ENCODE measurements at regions not wholly inside any gene's neighbourhood (a gene's known extent, or its start where the extent isn't known, plus 50 kb on each side); places are given as distances from the start of the nearest gene placed in this dataset.

DNA sequence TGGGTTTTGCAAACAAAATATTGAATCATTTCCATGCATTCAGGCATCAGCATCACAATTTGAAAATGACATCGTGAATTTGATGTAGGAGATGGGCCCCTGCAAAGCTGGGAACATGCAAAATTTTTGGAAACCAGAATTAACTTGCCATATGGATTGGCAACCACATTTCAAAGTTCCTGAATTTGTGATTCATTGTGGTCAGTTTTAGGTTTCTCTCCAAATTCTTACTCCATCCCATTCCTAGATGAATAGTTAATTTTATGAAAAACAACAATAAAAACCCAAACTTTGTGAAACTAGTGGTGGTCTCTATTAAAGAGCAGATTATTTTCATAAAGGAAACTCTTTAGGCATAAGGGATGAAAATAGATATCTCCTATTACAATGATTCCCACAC is 107.8 kb upstream of the SLIT3 start:
- Histone ChIP-seq H3K79me2 (ENCODE audit: insufficient read depth, low read length) (no peaks in the 10 kb centered on the region), H3K4me2 (ENCODE audit: insufficient read depth, low read length) (peak overlapping the region; percentile 4), H3K9me3 (ENCODE audit: low read depth, low read length) (no peaks in the 10 kb centered on the region), H3K27ac (ENCODE audit: low read depth, low read length) (no peak overlapping the region), H2AFZ (ENCODE audit: low read length) (no peak overlapping the region), H3K4me1 (ENCODE audit: insufficient read depth, low read length) (peaks cover 39% of the 10 kb centered on the region), H3K36me3 (ENCODE audit: insufficient read depth, low read length) (no peaks in the 10 kb centered on the region), H3K4me3 (ENCODE audit: insufficient read depth, low read length) (no peak overlapping the region), H3K27me3 (ENCODE audit: insufficient read depth, low read length) (no peaks in the 10 kb centered on the region), H4K20me1 (ENCODE audit: insufficient read depth, low read length) (no peaks in the 10 kb centered on the region)
- DNase-seq (ENCODE audit: insufficient read length, low spot score, missing footprints) = no peak
- TF ChIP-seq, protein P1, sequence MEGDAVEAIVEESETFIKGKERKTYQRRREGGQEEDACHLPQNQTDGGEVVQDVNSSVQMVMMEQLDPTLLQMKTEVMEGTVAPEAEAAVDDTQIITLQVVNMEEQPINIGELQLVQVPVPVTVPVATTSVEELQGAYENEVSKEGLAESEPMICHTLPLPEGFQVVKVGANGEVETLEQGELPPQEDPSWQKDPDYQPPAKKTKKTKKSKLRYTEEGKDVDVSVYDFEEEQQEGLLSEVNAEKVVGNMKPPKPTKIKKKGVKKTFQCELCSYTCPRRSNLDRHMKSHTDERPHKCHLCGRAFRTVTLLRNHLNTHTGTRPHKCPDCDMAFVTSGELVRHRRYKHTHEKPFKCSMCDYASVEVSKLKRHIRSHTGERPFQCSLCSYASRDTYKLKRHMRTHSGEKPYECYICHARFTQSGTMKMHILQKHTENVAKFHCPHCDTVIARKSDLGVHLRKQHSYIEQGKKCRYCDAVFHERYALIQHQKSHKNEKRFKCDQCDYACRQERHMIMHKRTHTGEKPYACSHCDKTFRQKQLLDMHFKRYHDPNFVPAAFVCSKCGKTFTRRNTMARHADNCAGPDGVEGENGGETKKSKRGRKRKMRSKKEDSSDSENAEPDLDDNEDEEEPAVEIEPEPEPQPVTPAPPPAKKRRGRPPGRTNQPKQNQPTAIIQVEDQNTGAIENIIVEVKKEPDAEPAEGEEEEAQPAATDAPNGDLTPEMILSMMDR (IDR thresholded peaks at IDR 0.05; ENCODE audit: extremely low read depth, low read depth, low read length) = no peak

DNA sequence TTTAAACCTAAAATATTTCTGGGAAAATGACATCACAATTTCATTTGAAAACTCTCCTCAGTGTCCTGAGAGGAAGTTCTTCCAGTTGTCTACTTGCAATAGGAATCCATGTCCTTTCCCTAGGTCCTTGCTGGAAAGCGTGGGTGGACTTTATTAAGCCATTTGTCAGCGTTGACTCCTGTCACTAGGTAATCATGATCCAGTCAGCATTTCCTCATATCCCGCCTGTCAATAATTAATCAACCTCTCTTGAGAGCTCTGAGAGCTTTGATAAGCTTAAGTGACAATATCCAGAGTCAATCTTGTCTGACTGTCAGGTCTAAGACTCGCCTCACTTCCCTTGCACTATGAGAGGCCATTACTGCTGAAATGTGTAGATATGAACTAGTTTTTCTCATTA is 107.2 kb upstream of the SLIT3 start:
- Histone ChIP-seq H3K4me3 (ENCODE audit: insufficient read depth, low read length) (no peak overlapping the region), H3K4me2 (ENCODE audit: insufficient read depth, low read length) (peak overlapping the region; percentile 4), H3K27ac (ENCODE audit: low read depth, low read length) (no peak overlapping the region), H3K9me3 (ENCODE audit: low read depth, low read length) (no peaks in the 10 kb centered on the region), H3K27me3 (ENCODE audit: insufficient read depth, low read length) (no peaks in the 10 kb centered on the region), H2AFZ (ENCODE audit: low read length) (no peak overlapping the region), H4K20me1 (ENCODE audit: insufficient read depth, low read length) (no peaks in the 10 kb centered on the region), H3K79me2 (ENCODE audit: insufficient read depth, low read length) (no peaks in the 10 kb centered on the region), H3K36me3 (ENCODE audit: insufficient read depth, low read length) (no peaks in the 10 kb centered on the region), H3K4me1 (ENCODE audit: insufficient read depth, low read length) (peaks cover 33% of the 10 kb centered on the region)
- no peak for DNase-seq (ENCODE audit: insufficient read length, low spot score, missing footprints)
- TF ChIP-seq, protein P1 (IDR thresholded peaks at IDR 0.05; ENCODE audit: extremely low read depth, low read depth, low read length) = no peak

DNA sequence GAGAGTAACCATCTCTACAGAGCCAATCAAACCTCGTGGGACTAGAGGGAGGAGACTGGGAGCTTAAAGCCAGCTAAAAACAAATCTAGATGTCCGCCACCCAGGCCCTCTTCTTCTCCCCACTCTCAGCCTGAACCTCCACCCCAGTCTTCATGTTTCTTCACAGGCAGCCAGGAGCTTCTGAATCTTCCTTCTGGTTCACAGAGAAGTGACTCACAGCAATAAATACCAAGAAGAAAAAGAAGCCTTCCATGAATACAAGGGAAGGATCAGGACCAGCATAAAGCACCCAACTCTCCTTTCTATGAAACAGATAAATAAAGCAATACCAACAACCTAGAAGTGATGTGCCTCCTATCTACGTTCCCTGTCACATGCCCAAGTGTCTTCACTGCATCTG is 103.3 kb upstream of the SLIT3 start:
- Histone ChIP-seq H4K20me1 (ENCODE audit: insufficient read depth, low read length) (no peaks in the 10 kb centered on the region), H3K79me2 (ENCODE audit: insufficient read depth, low read length) (no peaks in the 10 kb centered on the region), H3K4me3 (ENCODE audit: insufficient read depth, low read length) (no peak overlapping the region), H2AFZ (ENCODE audit: low read length) (no peak overlapping the region), H3K27ac (ENCODE audit: low read depth, low read length) (no peak overlapping the region), H3K4me1 (ENCODE audit: insufficient read depth, low read length) (peaks cover 14% of the 10 kb centered on the region), H3K36me3 (ENCODE audit: insufficient read depth, low read length) (no peaks in the 10 kb centered on the region), H3K4me2 (ENCODE audit: insufficient read depth, low read length) (no peak overlapping the region), H3K27me3 (ENCODE audit: insufficient read depth, low read length) (no peaks in the 10 kb centered on the region), H3K9me3 (ENCODE audit: low read depth, low read length) (no peaks in the 10 kb centered on the region)
- DNase-seq (ENCODE audit: insufficient read length, low spot score, missing footprints) = no peak
- TF ChIP-seq, protein P1 (IDR thresholded peaks at IDR 0.05; ENCODE audit: extremely low read depth, low read depth, low read length) = no peak

DNA sequence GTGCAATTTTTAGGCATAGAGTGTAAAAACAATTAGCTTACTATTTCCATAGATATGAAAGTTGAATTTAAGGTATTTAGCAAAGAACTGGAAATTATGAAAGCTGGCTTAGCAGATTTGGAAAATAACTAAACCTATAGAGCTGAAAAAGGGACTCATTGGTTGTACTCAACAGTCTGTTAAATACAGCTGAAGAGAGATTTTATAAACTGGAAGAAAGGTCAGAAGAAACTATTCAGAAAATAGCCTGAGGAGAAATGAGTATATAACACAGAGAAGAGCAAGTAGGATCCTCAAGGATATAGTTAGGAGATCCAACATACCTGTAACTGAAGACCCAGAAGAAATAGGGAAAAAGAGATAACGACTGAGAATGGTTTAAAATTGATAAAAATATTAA is 97.6 kb upstream of the SLIT3 start:
- TF ChIP-seq, protein P1 (IDR thresholded peaks at IDR 0.05; ENCODE audit: extremely low read depth, low read depth, low read length) = no peak
- no peaks in the 10 kb centered on the region for H3K27me3 ChIP-seq (ENCODE audit: insufficient read depth, low read length)
- no peaks in the 10 kb centered on the region for H3K36me3 ChIP-seq (ENCODE audit: insufficient read depth, low read length)
- H4K20me1 ChIP-seq (ENCODE audit: insufficient read depth, low read length) = no peaks in the 10 kb centered on the region
- H3K4me3 ChIP-seq (ENCODE audit: insufficient read depth, low read length) = no peak overlapping the region
- no peak overlapping the region for H3K27ac ChIP-seq (ENCODE audit: low read depth, low read length)
- no peak overlapping the region for H2AFZ ChIP-seq (ENCODE audit: low read length)
- H3K79me2 ChIP-seq (ENCODE audit: insufficient read depth, low read length) = no peaks in the 10 kb centered on the region
- H3K9me3 ChIP-seq (ENCODE audit: low read depth, low read length) = no peaks in the 10 kb centered on the region
- DNase-seq (ENCODE audit: insufficient read length, low spot score, missing footprints) = no peak
- H3K4me1 ChIP-seq (ENCODE audit: insufficient read depth, low read length) = no peaks in the 10 kb centered on the region
- no peak overlapping the region for H3K4me2 ChIP-seq (ENCODE audit: insufficient read depth, low read length)
